GM06990 (cell line): ENCODE measurements at regions not wholly inside any gene's neighbourhood (a gene's known extent, or its start where the extent isn't known, plus 50 kb on each side); places are given as distances from the start of the nearest gene placed in this dataset.

Source experiments
- DNase-seq: peaks from one replicate; pipeline ENCODE4 v3.0.0-alpha.2; 2011; ENCODE audit not compliant: insufficient read length; ENCODE audit errors: extremely low read depth
- H3K27me3 ChIP-seq: replicated peaks from 2 replicates; pipeline ENCODE4 v1.6.0; 2011; ENCODE audit warnings: low read length; ENCODE audit not compliant: control insufficient read depth, insufficient read depth
- H3K36me3 ChIP-seq: 2 replicates; pipeline ENCODE4 v1.5.1; 2011; ENCODE audit warnings: low read length; ENCODE audit not compliant: control insufficient read depth, insufficient read depth
- H3K4me3 ChIP-seq: replicated peaks from 2 replicates; pipeline ENCODE4 v1.5.1; 2011; ENCODE audit warnings: low read depth, mild to moderate bottlenecking, control low read depth, low read length
- TF ChIP-seq, protein P1 (sequence below): IDR thresholded peaks from 2 replicates; pipeline ENCODE4 v1.5.1; 2011; ENCODE audit warnings: low read length, control low read depth, mild to moderate bottlenecking, inconsistent platforms; ENCODE audit not compliant: insufficient read depth, poor library complexity, severe bottlenecking

- H3K27me3 ChIP-seq, result no peaks in the 10 kb centered on the region
- TF ChIP-seq, protein P1, sequence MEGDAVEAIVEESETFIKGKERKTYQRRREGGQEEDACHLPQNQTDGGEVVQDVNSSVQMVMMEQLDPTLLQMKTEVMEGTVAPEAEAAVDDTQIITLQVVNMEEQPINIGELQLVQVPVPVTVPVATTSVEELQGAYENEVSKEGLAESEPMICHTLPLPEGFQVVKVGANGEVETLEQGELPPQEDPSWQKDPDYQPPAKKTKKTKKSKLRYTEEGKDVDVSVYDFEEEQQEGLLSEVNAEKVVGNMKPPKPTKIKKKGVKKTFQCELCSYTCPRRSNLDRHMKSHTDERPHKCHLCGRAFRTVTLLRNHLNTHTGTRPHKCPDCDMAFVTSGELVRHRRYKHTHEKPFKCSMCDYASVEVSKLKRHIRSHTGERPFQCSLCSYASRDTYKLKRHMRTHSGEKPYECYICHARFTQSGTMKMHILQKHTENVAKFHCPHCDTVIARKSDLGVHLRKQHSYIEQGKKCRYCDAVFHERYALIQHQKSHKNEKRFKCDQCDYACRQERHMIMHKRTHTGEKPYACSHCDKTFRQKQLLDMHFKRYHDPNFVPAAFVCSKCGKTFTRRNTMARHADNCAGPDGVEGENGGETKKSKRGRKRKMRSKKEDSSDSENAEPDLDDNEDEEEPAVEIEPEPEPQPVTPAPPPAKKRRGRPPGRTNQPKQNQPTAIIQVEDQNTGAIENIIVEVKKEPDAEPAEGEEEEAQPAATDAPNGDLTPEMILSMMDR, result no peak
- H3K4me3 ChIP-seq, result no peak overlapping the region
- H3K36me3 ChIP-seq, result no peaks in the 10 kb centered on the region
- DNase-seq, result no peak
These were observed 505.5 kb upstream of the COX7C start for GRCh38 chr5:86112249-86112648.

DNA sequence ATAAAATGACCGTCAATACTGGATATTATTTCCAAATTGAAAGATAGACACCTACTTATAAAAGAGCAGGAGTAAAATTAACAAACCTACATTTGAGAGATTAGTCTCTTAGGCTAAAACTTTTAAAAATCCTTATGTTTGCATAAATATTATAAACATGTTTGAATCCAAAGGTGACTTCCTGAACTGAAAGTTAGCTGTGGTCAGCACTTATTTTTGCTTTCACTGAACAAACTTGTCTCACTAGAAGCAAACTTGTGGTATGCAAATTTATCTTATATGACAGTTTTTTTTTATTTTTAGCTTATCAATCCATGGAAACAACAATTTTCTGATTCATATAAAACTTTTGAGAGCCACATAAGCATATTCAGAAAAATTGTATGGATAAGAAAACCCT lies 502.6 kb upstream of the COX7C start:
- TF ChIP-seq, protein P1, result no peak
- Histone ChIP-seq H3K27me3 (no peaks in the 10 kb centered on the region), H3K4me3 (no peak overlapping the region), H3K36me3 (no peaks in the 10 kb centered on the region)
- DNase-seq, result no peak

GRCh38 chr5:86118542-86118941 lies 499.2 kb upstream of the COX7C start:
- no peak for DNase-seq
- Histone ChIP-seq H3K36me3 (no peaks in the 10 kb centered on the region), H3K27me3 (no peaks in the 10 kb centered on the region), H3K4me3 (no peak overlapping the region)
- TF ChIP-seq, protein P1, result no peak

- TF ChIP-seq, protein P1, result no peak
- no peak overlapping the region for H3K4me3 ChIP-seq
- no peak for DNase-seq
These were observed 493.4 kb upstream of the COX7C start for GRCh38 chr5:86124333-86124732.

GRCh38 chr5:86125731-86126601 lies 491.8 kb upstream of the COX7C start:
- DNase-seq, result no peak
- Histone ChIP-seq H3K36me3 (no peaks in the 10 kb centered on the region), H3K27me3 (no peaks in the 10 kb centered on the region), H3K4me3 (no peak overlapping the region)
- TF ChIP-seq, protein P1, result no peak

More at GRCh38 chr5:86124333-86124732, 493.4 kb upstream of the COX7C start:
- no peaks in the 10 kb centered on the region for H3K27me3 ChIP-seq
- no peaks in the 10 kb centered on the region for H3K36me3 ChIP-seq
